OCI-M2 (cell line): ENCODE measurements at regions not wholly inside any gene's neighbourhood (a gene's known extent, or its start where the extent isn't known, plus 50 kb on each side); places are given as distances from the start of the nearest gene placed in this dataset.
"Not testable (repeated sequence)": the region's sequence is repeated elsewhere in the genome, so short reads cannot be mapped to it uniquely, and the experiment has no call there.

Source experiments
- DNase-seq: peaks from one replicate; lab custom pipeline; 2025; ENCODE audit not compliant: unreplicated experiment; lab: John Stamatoyannopoulos, UW

GRCh38 chr3:81364411-81364810 lies 397.0 kb downstream of the GBE1 start:
- DNase-seq = no peak

DNA sequence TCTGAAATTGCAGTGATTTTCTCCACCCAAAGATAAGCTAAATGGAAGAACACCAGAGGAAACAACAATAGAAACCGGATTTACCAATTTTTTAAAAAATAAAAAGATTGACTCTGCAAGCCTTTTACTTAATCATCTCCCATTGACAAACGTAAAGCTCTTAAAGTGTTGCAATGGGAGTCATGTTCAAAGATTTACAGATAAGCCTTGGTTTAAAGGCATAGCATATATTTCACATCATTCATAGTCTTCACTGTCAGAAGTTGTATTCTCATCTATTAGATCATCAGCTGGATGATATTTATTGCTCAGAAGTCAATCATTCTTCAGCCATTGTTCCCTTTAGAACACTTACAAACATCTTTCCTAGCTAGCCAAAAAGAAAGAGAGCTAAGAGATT lies 397.6 kb downstream of the GBE1 start:
- no peak for DNase-seq

DNA sequence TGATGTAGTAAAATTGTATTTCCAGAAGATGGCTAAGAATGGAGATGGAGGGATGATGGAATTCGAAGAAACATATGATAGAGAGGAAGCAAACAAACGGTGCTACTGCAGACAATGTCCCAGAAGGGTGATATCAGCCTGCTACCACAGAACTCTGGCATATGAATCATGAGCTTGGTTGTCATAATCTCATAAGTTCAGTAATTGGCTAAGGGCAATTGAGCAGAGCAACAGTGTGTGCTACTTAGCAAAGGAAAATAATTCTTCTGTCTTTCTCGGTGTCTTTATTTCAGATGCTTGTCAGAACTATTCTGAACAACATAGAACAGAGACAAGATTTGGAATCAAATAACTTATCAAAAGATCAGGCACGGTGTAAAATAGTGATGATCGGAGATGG lies 407.3 kb downstream of the GBE1 start:
- no peak for DNase-seq

DNA sequence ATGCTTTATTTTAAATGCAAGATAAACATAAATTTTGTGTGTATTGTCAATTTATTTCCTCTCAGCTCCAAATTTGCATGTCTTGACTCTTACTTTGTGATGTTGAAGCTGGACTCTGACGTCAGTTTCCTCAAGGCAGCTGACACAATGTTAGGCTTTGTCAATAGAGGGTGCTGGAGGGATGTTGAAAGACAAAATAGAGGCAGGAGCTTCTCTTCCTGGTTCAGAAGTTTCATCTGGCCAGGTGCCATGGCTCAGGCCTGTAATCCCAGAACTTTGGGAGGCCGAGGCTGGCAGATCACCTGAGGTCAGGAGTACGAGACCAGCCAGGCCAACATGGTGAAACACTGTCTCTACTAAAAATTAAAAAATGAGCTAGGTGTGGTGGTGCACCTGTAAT lies 408.6 kb downstream of the GBE1 start:
- DNase-seq = no peak

GRCh38 chr3:81349816-81350340 lies 411.6 kb downstream of the GBE1 start:
- DNase-seq = no peak

GRCh38 chr3:81339040-81339845 lies 422.2 kb downstream of the GBE1 start:
- no peak for DNase-seq

DNA sequence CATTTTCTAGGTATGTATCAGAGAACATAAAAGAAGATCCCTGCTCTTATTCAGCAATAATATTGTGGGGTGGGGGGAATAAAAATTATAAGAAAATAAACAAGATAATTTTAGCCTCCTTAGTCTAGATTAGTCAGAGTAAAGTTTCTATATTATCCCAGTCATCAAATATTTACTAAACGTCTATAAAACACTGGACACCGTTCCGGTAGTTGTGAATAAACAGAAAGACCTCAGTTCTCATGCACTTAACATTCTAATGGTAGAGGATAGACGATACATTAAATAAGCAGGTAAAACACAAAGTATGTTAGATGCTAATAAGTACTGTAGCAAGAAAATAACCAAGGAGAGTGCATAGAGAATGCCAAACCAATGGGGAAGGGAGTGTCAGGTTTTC lies 425.0 kb downstream of the GBE1 start:
- no peak for DNase-seq

DNA sequence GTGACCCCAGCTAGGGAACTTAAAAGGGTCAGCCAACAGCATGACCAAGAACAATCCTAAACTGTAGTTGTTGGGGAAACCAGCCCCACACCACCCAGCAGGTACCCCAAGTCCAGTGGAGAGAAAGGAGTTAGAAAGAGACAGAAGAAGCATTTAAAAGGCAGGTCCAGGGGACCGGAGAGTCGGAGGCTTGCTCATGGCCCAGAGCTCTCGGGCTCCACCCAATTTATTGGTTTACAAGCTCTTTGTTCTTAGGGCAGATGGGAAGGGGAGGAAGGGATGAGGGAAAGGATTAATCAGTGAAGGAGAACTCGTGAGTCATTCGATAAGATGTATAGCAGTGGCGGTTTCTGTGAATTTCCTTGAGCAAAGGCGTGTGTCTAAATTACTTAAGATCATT lies 431.6 kb downstream of the GBE1 start:
- DNase-seq = not testable (repeated sequence)

GRCh38 chr3:81326245-81326644 lies 435.2 kb downstream of the GBE1 start:
- DNase-seq = no peak

- no peak for DNase-seq
Observed at GRCh38 chr3:81320862-81321261, 440.6 kb downstream of the GBE1 start.

DNA sequence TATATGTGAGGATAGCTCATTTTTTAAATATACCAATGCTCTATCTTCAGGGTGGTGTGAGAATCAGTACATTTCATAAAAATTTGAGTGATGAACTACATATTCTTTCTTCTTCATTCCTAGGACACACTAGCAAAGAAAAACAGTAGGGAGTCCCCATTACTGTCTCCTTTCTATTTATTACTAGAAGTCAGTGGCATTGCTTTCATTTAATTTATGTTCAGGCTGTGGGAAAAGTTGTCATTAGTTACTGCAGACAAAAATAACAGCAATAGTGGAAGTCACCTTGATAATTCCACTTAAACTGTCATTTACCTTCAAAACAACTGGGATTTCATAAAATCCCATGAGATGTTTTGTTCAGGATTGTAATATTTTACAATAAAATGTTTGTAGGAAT lies 446.4 kb downstream of the GBE1 start:
- no peak for DNase-seq

DNA sequence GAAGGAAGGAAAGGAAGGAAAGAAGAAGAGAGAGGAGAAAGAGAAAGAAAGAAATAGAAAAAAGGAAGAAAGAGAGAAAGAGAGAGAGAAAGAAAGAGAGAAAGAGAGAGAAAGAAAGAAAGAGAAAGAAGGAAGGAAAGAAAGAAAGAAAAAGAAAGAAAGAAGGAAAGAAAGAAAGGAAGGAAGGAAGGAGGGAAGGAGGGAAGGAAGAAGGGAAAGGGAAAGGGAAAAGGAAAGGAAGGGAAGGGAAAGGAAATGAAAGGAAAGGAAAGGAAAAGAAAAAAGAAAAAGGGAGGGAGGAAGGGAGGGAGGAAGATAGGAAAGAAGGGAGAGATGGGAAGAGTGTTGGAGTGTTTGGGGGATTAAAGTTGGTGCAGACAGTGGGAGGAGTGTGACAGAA lies 450.1 kb downstream of the GBE1 start:
- DNase-seq = no peak

DNA sequence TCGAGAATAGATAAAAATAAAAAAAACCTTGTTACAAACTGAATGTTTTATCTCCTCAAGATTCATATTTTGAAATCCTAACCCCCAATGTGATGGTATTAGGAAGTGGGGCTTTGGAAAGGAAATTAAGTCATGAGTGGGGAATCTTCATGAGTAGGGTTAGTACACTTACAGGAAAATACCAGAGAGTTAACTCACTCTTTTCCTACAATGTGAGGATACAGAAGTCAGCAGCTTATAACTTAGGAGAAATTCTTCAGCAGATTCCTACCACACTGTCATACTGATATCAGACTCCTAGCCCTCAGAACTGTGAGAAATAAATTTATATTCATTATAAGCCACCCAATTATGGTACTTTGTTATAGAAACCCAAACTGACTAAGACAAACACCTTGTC lies 453.1 kb downstream of the GBE1 start:
- no peak for DNase-seq

DNA sequence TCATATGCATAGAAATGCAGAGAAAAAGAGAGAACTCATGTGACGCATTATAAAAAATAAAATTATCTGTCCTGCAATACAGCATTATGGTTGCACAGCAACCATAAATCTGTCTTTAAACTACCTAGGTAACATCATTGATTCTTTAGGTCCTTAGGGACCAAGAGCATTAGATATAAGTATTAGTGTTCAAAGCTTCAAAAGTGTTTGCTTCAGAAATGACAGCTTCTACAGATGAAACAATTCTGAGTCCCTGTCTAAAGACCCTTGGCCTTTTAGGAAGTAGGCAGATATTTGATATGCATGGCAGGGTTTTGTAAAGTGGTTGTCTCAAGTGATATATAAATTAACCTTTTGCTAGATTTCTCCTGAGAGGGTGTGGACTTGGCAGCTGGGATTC lies 454.2 kb downstream of the GBE1 start:
- no peak for DNase-seq

DNA sequence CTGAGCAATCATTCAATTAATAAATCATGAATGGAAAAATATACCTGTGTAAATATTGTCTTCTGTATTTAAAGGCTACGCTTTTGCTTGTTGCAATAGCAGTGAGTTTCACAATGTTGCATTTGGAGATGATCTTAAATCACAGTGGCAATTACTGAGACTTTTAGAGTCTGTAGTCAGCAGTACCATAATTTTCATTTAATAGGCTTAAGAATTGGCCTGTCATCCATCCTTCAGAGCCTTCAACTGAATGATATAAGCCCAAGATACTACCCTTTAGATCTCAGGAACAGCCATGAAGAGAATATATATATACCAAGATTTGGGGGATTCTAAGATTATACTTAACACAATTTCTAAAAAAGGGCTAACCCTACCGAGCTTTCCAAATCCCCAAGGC lies 458.1 kb downstream of the GBE1 start:
- no peak for DNase-seq

DNA sequence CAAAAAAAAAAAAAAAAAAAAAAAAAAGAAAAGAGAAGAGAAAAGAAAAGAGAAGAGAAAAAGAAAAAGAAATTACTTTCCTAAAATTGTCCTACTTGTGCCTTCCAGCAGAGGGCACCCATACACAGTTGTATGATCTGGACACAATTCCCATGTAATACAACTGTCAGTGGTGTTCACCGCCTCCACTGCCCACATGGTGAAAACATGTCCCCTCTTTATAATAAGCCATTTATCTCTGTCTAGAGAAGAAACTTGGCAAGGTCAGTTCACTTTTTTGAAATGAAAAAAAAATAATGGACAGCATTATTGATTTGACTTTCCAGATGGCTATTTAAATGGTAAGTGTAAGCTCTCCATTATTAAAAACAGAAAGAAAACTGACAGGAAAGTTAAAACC lies 459.4 kb downstream of the GBE1 start:
- no peak for DNase-seq

DNA sequence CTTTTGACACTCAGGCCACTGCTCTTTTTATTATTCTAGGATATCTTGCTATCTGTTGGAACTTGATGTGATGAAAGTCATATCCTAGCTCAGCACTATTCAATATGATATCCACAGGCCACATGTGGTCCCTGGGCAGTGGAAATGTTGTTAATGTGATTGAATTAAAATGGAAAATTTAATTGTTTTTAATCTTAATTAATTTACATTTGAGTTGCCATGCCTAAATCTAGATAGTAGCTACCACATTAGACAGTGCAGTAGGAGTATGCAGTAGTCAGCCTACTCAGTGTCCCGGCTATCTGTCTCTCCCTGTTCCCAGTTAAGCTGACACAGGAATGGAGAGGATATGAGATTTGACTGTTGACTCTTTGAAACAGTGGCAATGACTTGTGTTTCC lies 460.2 kb downstream of the GBE1 start:
- no peak for DNase-seq

DNA sequence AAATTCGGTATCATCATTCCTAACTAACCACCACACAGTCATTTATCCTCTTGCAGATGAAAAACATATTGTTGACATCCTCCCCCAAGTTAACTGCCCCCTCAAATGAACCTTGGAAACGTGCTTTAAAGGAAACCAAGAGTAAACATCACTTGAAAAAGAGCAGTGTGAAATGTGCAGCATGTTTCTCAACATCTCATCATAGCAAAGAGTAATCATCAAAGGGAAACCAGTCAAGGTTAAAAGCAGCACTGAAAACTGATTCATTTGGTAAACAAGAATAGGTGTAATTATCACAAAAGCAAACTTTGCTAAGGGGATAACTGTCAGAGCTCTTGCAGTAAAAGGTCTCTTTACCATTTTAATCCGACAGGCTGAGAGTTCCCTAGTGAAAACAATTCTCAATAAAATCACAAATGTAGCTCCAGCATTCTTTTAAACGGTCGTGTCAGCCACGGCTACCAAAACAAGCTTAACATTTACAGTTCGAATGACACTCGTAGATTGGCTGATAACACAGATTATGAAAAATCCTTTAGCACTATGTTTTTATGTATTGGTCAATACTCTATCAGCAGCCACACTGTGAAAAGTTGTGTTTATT lies 461.0 kb downstream of the GBE1 start:
- no peak for DNase-seq

- DNase-seq = no peak
Observed at GRCh38 chr3:81299481-81299880, 462.0 kb downstream of the GBE1 start.

- no peak for DNase-seq
Observed at GRCh38 chr3:81295906-81296577, 465.4 kb downstream of the GBE1 start.

GRCh38 chr3:81293156-81293555 lies 468.3 kb downstream of the GBE1 start:
- DNase-seq = no peak

GRCh38 chr3:81291586-81291985 lies 469.9 kb downstream of the GBE1 start:
- DNase-seq = no peak
